H1 (cell line): ENCODE measurements at regions not wholly inside any gene's neighbourhood (a gene's known extent, or its start where the extent isn't known, plus 50 kb on each side); places are given as distances from the start of the nearest gene placed in this dataset.

Source experiments
- CTCF ChIA-PET: fragments of 300-600 bp; sonication (Branson Sonifier 250); formaldehyde crosslinking; loops from one replicate; lab custom pipeline; 2021; ENCODE audit not compliant: partially characterized antibody; lab: Charles Lee
- POLR2A ChIA-PET: fragments of 300-600 bp; sonication (Branson Sonifier 250); formaldehyde crosslinking; loops from one replicate; lab custom pipeline; 2021; ENCODE audit warnings: inconsistent platforms; ENCODE audit not compliant: partially characterized antibody; lab: Charles Lee
- DNase-seq, 2 experiments: peaks; one replicate each; pipeline versions ENCODE4 v3.0.0 to v3.0.0-alpha.2; 2010 to 2022; ENCODE audit warnings: low spot score in 2 of 2, low read depth in 1 of 2, mixed read lengths in 1 of 2
- FAIRE-seq: peaks from 2 replicates; lab custom pipeline; 2011; peaks lifted over from hg19 to GRCh38; lab: Jason Lieb, UNC
- H2AFZ ChIP-seq: 2 replicates; pipeline ENCODE4 v1.8.1; 2012; ENCODE audit warnings: low read length, inconsistent platforms
- H2AK5ac ChIP-seq: 2 replicates; pipeline ENCODE4 v1.6.1; 2013; ENCODE audit warnings: low read depth, low read length
- H2BK120ac ChIP-seq: replicated peaks from 2 replicates; pipeline ENCODE3; 2013; ENCODE audit warnings: low read depth, low read length, inconsistent platforms
- H2BK12ac ChIP-seq: 2 replicates; pipeline ENCODE4 v1.6.1; 2013; ENCODE audit warnings: low read depth, low read length
- H2BK15ac ChIP-seq: 2 replicates; pipeline ENCODE4 v1.6.1; 2013; ENCODE audit warnings: low read length
- H2BK20ac ChIP-seq: 2 replicates; pipeline ENCODE4 v1.6.1; 2013; ENCODE audit warnings: low read length
- H2BK5ac ChIP-seq: 2 replicates; pipeline ENCODE4 v1.6.1; 2013; ENCODE audit warnings: low read depth, low read length
- H3K14ac ChIP-seq: 2 replicates; pipeline ENCODE4 v1.6.1; 2013; ENCODE audit warnings: inconsistent platforms; ENCODE audit not compliant: insufficient read length
- H3K18ac ChIP-seq: 2 replicates; pipeline ENCODE4 v1.6.1; 2013; ENCODE audit warnings: low read length; ENCODE audit errors: extremely low read depth
- H3K23ac ChIP-seq: 2 replicates; pipeline ENCODE4 v1.6.1; 2013; ENCODE audit warnings: inconsistent platforms; ENCODE audit not compliant: insufficient read length
- H3K23me2 ChIP-seq: 2 replicates; pipeline ENCODE4 v1.6.1; 2013; ENCODE audit warnings: low read depth, low read length
- H3K27ac ChIP-seq: 2 replicates; pipeline ENCODE4 v1.6.1; 2011; ENCODE audit warnings: low read depth, low read length, inconsistent platforms
- H3K27me3 ChIP-seq, 4 experiments: replicated peaks in 1 of 4; 1 replicate in 1 of 4; 2 replicates in 3 of 4; pipeline versions ENCODE4 v1.6.1 to v1.8.1; 2011 to 2013; ENCODE audit warnings: low read length in 3 of 4, mild to moderate bottlenecking in 3 of 4, inconsistent platforms in 2 of 4, mixed read lengths in 2 of 4, moderate library complexity in 1 of 4; ENCODE audit not compliant: control insufficient read depth in 3 of 4, insufficient read depth in 3 of 4; ENCODE audit errors: extremely low read depth in 1 of 4
- H3K36me3 ChIP-seq, 4 experiments: 2 replicates each; pipeline versions ENCODE4 v1.6.1 to v1.8.1; 2011 to 2013; ENCODE audit warnings: mild to moderate bottlenecking in 4 of 4, low read length in 3 of 4, moderate library complexity in 2 of 4, control low read depth in 1 of 4, inconsistent platforms in 1 of 4; ENCODE audit not compliant: insufficient read depth in 4 of 4, control insufficient read depth in 2 of 4
- H3K4ac ChIP-seq: replicated peaks from 2 replicates; pipeline ENCODE3; 2013; ENCODE audit warnings: low read length, low read depth, mixed read lengths, inconsistent platforms; ENCODE audit not compliant: insufficient read length
- H3K4me1 ChIP-seq, 4 experiments: replicated peaks in 1 of 4; 1 replicate in 1 of 4; 2 replicates in 3 of 4; pipeline versions ENCODE4 v1.6.1 to v1.8.1; 2011 to 2013; ENCODE audit warnings: low read length in 3 of 4, inconsistent platforms in 2 of 4, mixed read lengths in 1 of 4; ENCODE audit not compliant: insufficient read depth in 4 of 4, control insufficient read depth in 3 of 4
- H3K4me2 ChIP-seq, 2 experiments: 2 replicates each; pipeline versions ENCODE4 v1.6.1 to v1.8.1; 2011 to 2013; ENCODE audit warnings: low read depth in 2 of 2, low read length in 2 of 2, control low read depth in 1 of 2, inconsistent platforms in 1 of 2, mild to moderate bottlenecking in 1 of 2; ENCODE audit not compliant: insufficient read depth in 1 of 2
- H3K4me3 ChIP-seq, 4 experiments: fragments of 200-600, 300-600 bp in 1 of 4; sonication (generic), shearing (Covaris generic), sonication (Bioruptor Twin) in 1 of 4; 2 replicates each; pipeline versions ENCODE4 v1.5.1 to v1.8.1; 2011 to 2016; ENCODE audit warnings: low read length in 4 of 4, low read depth in 3 of 4, control low read depth in 2 of 4, inconsistent platforms in 2 of 4, mild to moderate bottlenecking in 2 of 4, mixed read lengths in 1 of 4, moderate library complexity in 1 of 4; ENCODE audit not compliant: insufficient read depth in 2 of 4; ENCODE audit errors: extremely low read depth in 1 of 4
- H3K56ac ChIP-seq: replicated peaks from 2 replicates; pipeline ENCODE3; 2013; ENCODE audit warnings: low read depth, mild to moderate bottlenecking, mixed read lengths, low read length, inconsistent platforms; ENCODE audit not compliant: insufficient read length
- H3K79me1 ChIP-seq: 2 replicates; pipeline ENCODE4 v1.6.1; 2013; ENCODE audit warnings: low read depth, low read length, control low read depth
- H3K79me2 ChIP-seq, 2 experiments: 2 replicates each; pipeline versions ENCODE4 v1.6.1 to v1.8.1; 2012 to 2013; ENCODE audit warnings: low read length in 2 of 2, mild to moderate bottlenecking in 2 of 2, inconsistent platforms in 1 of 2; ENCODE audit not compliant: insufficient read depth in 2 of 2, control insufficient read depth in 1 of 2
- H3K9ac ChIP-seq, 4 experiments: replicated peaks in 1 of 4; 1 replicate in 1 of 4; 2 replicates in 3 of 4; pipeline versions ENCODE4 v1.6.1 to v1.8.1; 2011 to 2013; ENCODE audit warnings: low read depth in 3 of 4, low read length in 3 of 4, control low read depth in 2 of 4, mild to moderate bottlenecking in 2 of 4, moderate library complexity in 2 of 4, inconsistent platforms in 1 of 4; ENCODE audit errors: extremely low read depth in 1 of 4
- H3K9me3 ChIP-seq, 2 experiments: 2 replicates each; pipeline versions ENCODE4 v1.6.1 to v1.8.1; 2012 to 2013; ENCODE audit warnings: mild to moderate bottlenecking in 2 of 2, moderate library complexity in 2 of 2, control low read depth in 1 of 2, inconsistent platforms in 1 of 2, low read depth in 1 of 2, low read length in 1 of 2, mixed read lengths in 1 of 2; ENCODE audit not compliant: insufficient read depth in 2 of 2
- H4K20me1 ChIP-seq, 2 experiments: replicated peaks in 1 of 2; 2 replicates each; pipeline versions ENCODE3 to v1.8.1; 2011 to 2013; ENCODE audit warnings: inconsistent platforms in 2 of 2, low read length in 2 of 2, mild to moderate bottlenecking in 1 of 2; ENCODE audit not compliant: insufficient read depth in 2 of 2, control insufficient read depth in 1 of 2
- H4K5ac ChIP-seq: 2 replicates; pipeline ENCODE4 v1.6.1; 2013; ENCODE audit warnings: low read length, low read depth, mixed read lengths, inconsistent platforms; ENCODE audit not compliant: insufficient read length
- H4K8ac ChIP-seq: 2 replicates; pipeline ENCODE4 v1.8.0; 2013; ENCODE audit warnings: mild to moderate bottlenecking, moderate library complexity, low read length, inconsistent platforms; ENCODE audit not compliant: insufficient read depth; ENCODE audit errors: extremely low read depth
- H4K91ac ChIP-seq: replicated peaks from 2 replicates; pipeline ENCODE3; 2013; ENCODE audit warnings: low read length, mixed read lengths, inconsistent platforms; ENCODE audit not compliant: insufficient read length
- ASH2L ChIP-seq: fragments of 200-600, 300-600 bp; sonication (generic); IDR thresholded peaks from one replicate; pipeline ENCODE4 v1.7.1; 2017; ENCODE audit warnings: low read length
- ATF2 ChIP-seq: IDR thresholded peaks from 2 replicates; pipeline ENCODE4 v1.6.1; 2012; ENCODE audit warnings: low read length, inconsistent platforms
- E2F6 ChIP-seq: IDR thresholded peaks from 2 replicates; pipeline ENCODE4 v1.6.1; 2012; ENCODE audit warnings: inconsistent platforms
- EGR1 ChIP-seq: IDR thresholded peaks from 2 replicates; pipeline ENCODE4 v1.6.1; 2011; ENCODE audit warnings: low read depth, low read length, borderline replicate concordance
- EZH2 ChIP-seq: fragments of 200-600 bp; sonication (generic); IDR thresholded peaks from 2 replicates; pipeline ENCODE4 v1.7.1; 2012; ENCODE audit warnings: low read depth, mild to moderate bottlenecking, moderate library complexity, low read length, inconsistent platforms; ENCODE audit not compliant: severe bottlenecking
- KDM5A ChIP-seq: fragments of 200-600 bp; IDR thresholded peaks from 2 replicates; pipeline ENCODE4 v1.7.1; 2012; ENCODE audit warnings: mild to moderate bottlenecking, low read length, inconsistent platforms, mixed read lengths
- MAFK ChIP-seq: IDR thresholded peaks from 2 replicates; pipeline ENCODE4 v1.6.1; 2012; ENCODE audit warnings: low read depth, mild to moderate bottlenecking, improper control_type of control experiment, low read length
- RNF2 ChIP-seq: fragments of 200-900, 300-1000 bp; sonication (generic); IDR thresholded peaks from 2 replicates; pipeline ENCODE4 v1.7.1; 2016; ENCODE audit warnings: borderline replicate concordance, low read depth, mild to moderate bottlenecking, antibody characterized with exemption, low read length; ENCODE audit not compliant: poor library complexity, severe bottlenecking; ENCODE audit errors: missing control alignments
- SP2 ChIP-seq: IDR thresholded peaks from 2 replicates; pipeline ENCODE4 v1.6.1; 2012; ENCODE audit warnings: mild to moderate bottlenecking, low read length, inconsistent platforms
- SRF ChIP-seq: IDR thresholded peaks from 2 replicates; pipeline ENCODE4 v1.6.1; 2011; ENCODE audit warnings: mild to moderate bottlenecking, low read depth, low read length, moderate library complexity
- SUZ12 ChIP-seq: fragments of 200-600 bp; sonication (generic); IDR thresholded peaks from 2 replicates; pipeline ENCODE4 v1.6.1; 2012; ENCODE audit warnings: mild to moderate bottlenecking, inconsistent platforms, low read length, moderate library complexity, mixed read lengths
- TBP ChIP-seq: IDR thresholded peaks from 2 replicates; pipeline ENCODE4 v1.6.1; 2011; ENCODE audit warnings: low read depth, low read length, improper control_type of control experiment
- TCF12 ChIP-seq: IDR thresholded peaks from 2 replicates; pipeline ENCODE4 v1.6.1; 2011; ENCODE audit warnings: low read depth, mild to moderate bottlenecking, low read length
- WGBS, 2 experiments: shearing (Covaris generic) in 1 of 2; methylation state at CpG; one replicate each; pipeline versions ENCODE4 v1.1.6 to v1.1.7; 2013 to 2015; ENCODE audit warnings: low lambda C conversion rate in 2 of 2, mixed read lengths in 2 of 2, inconsistent platforms in 1 of 2, low coverage in 1 of 2, missing lambda C conversion rate in 1 of 2; ENCODE audit not compliant: insufficient replicate concordance in 2 of 2, insufficient coverage in 1 of 2, insufficient read length in 1 of 2; ENCODE audit errors: extremely low coverage in 1 of 2, missing lambda C conversion rate in 1 of 2; 5-methylcytosine and 5-hydroxymethylcytosine counted together

- no peaks in the 10 kb centered on the region for H4K20me1 ChIP-seq
- H3K27ac ChIP-seq = no peak overlapping the region
- no peak overlapping the region for H3K56ac ChIP-seq
- FAIRE-seq = no peak
- H4K91ac ChIP-seq = no peak overlapping the region
- no peak overlapping the region for H3K4ac ChIP-seq
- no peak overlapping the region for H3K4me3 ChIP-seq
- WGBS, 2 experiments = 96% methylated on average over 10 of the region's 10 CpGs; no CpG with 5 or more reads in 1 of the 2 experiments
- H4K5ac ChIP-seq = no peak overlapping the region
- no peaks in the 10 kb centered on the region for H3K36me3 ChIP-seq
- H2BK12ac ChIP-seq = no peak overlapping the region
- no peak overlapping the region for H3K9ac ChIP-seq
- H2BK120ac ChIP-seq = no peak overlapping the region
- H3K4me2 ChIP-seq = no peak overlapping the region
- no peaks in the 10 kb centered on the region for H3K9me3 ChIP-seq
- no peak for DNase-seq
- no peaks in the 10 kb centered on the region for H3K23me2 ChIP-seq
- no peak overlapping the region for H3K14ac ChIP-seq
- H2AFZ ChIP-seq = no peak overlapping the region
- peaks cover 0 to 3% (median 2%) of the 10 kb centered on the region in 4 experiments; a peak in 3 of 7 replicates for H3K4me1 ChIP-seq
- H2AK5ac ChIP-seq = no peak overlapping the region
- no peak overlapping the region for H3K23ac ChIP-seq
- ChIA-PET CTCF (interaction anchor here (0.6 to 1.7 kb wide), 8 partner anchors 9 to 738 kb away, joined by 3 to 10 read pairs (median 4); no protein-coding TSS in a partner anchor), POLR2A (no interaction called here)
- H3K79me2 ChIP-seq = no peaks in the 10 kb centered on the region
- H2BK5ac ChIP-seq = no peak overlapping the region
- no peak overlapping the region for H4K8ac ChIP-seq
- H3K18ac ChIP-seq = no peak overlapping the region
- H2BK15ac ChIP-seq = no peak overlapping the region
- H3K27me3 ChIP-seq = no peaks in the 10 kb centered on the region; a peak in 1 of 7 replicates
- H2BK20ac ChIP-seq = no peak overlapping the region
- H3K79me1 ChIP-seq = no peaks in the 10 kb centered on the region
- TF ChIP-seq RNF2 (no peak), EZH2 (no peak), KDM5A (no peak), TBP (no peak), EGR1 (no peak), ATF2 (no peak), SUZ12 (no peak), E2F6 (no peak), SP2 (no peak), TCF12 (no peak), ASH2L (no peak), SRF (no peak), MAFK (no peak)
Observed at GRCh38 chr9:16136451-16136850, 583.6 kb downstream of the CCDC171 start.
